ENCODE measurements at regions not wholly inside any gene's neighbourhood (a gene's known extent, or its start where the extent isn't known, plus 50 kb on each side); places are given as distances from the start of the nearest gene placed in this dataset.
"Not testable (repeated sequence)": the region's sequence is repeated elsewhere in the genome, so short reads cannot be mapped to it uniquely, and the experiment has no call there.

DNA sequence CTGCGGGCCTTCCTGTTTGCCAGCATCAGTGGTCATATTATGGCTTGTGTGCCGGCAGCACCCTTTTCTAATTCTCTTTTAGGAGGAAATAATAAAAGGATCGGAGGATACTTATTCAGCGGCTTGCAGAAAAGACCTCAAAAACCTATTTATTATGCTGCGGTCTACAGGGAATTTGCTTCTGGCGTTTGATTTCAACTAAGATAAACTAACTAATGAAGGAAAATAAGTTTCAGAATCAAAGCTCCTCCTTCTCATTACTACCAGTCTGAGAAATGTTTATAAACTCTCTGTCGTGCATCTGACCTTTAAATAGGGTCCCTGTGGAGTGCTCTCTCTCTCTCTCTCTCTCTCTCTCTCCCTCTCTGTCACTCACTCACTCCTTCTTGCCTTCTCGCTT is 335.0 kb upstream of the GLI3 start:
- H3K27me3 ChIP-seq (ENCODE audit: control insufficient read depth in 1 of 2, insufficient read depth in 2 of 2, low read length in 2 of 2) = no peaks in the 10 kb centered on the region
- H3K36me3 ChIP-seq (ENCODE audit: control insufficient read depth in 2 of 2, insufficient read depth in 2 of 2, low read length in 1 of 2) = no peaks in the 10 kb centered on the region
- H3K27ac ChIP-seq (ENCODE audit: low read depth in 2 of 2, low read length in 1 of 2) = no peak overlapping the region
- peaks cover 2 to 3% of the 10 kb centered on the region in 2 donors for H3K4me1 ChIP-seq (ENCODE audit: control insufficient read depth in 2 of 2, insufficient read depth in 2 of 2, low read length in 1 of 2)
- 66 to 69% methylated on average over 8 of the region's 8 CpGs for WGBS, 2 donors
- H3K4me3 ChIP-seq (ENCODE audit: low read depth in 1 of 2, low read length in 2 of 2) = no peak overlapping the region
- H3K9me3 ChIP-seq (ENCODE audit: control insufficient read depth in 2 of 2, insufficient read depth in 1 of 2, low read depth in 1 of 2, low read length in 1 of 2) = no peaks in the 10 kb centered on the region

DNA sequence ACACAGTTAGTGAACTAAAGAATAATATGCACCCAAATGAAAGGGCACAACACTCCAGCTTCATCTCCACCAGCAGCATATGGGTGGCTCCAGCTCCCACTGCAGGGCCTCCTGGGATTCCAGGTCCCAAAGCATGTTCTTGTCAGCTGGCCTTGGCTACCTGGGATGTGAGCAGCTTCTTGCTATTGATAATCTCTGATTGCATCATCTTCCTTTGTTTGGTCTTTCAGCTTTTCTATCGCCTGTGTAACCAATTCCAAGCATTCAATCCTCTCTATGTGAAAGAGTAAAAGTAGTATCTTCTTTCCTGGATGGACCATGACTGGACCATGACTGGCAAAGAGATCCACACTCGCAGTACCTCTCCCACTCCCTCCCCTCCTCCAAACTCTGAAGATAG is 333.9 kb upstream of the GLI3 start:
- Histone ChIP-seq H3K27me3 (ENCODE audit: control insufficient read depth in 1 of 2, insufficient read depth in 2 of 2, low read length in 2 of 2) (no peaks in the 10 kb centered on the region), H3K4me3 (ENCODE audit: low read depth in 1 of 2, low read length in 2 of 2) (no peak overlapping the region), H3K36me3 (ENCODE audit: control insufficient read depth in 2 of 2, insufficient read depth in 2 of 2, low read length in 1 of 2) (no peaks in the 10 kb centered on the region), H3K27ac (ENCODE audit: low read depth in 2 of 2, low read length in 1 of 2) (no peak overlapping the region), H3K9me3 (ENCODE audit: control insufficient read depth in 2 of 2, insufficient read depth in 1 of 2, low read depth in 1 of 2, low read length in 1 of 2) (no peaks in the 10 kb centered on the region), H3K4me1 (ENCODE audit: control insufficient read depth in 2 of 2, insufficient read depth in 2 of 2, low read length in 1 of 2) (peaks cover 2 to 3% of the 10 kb centered on the region in 2 donors)
- 77 to 94% methylated on average over 2 of the region's 2 CpGs for WGBS, 2 donors

DNA sequence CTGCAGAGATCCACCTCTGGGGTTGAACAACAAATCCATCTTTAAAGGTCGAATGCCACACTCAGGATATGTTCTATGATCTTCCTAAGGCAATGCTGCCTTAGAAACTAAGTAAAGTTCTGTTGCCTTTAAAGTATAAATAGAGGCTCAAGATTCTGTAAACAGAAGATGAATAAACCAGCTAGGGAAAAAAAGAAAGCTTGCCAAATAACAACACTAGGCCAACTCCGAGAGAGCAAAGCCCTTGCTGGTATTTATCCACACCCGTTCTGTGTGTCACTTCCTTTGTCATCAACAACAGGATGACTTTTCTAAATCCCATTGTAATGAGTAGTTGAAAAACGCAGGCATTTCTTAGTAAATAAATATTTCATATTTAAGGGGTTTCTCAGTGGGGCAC is 330.0 kb upstream of the GLI3 start:
- no peaks in the 10 kb centered on the region for H3K36me3 ChIP-seq (ENCODE audit: control insufficient read depth in 2 of 2, insufficient read depth in 2 of 2, low read length in 1 of 2)
- no peak overlapping the region for H3K4me3 ChIP-seq (ENCODE audit: low read depth in 1 of 2, low read length in 2 of 2)
- 41% methylated on average over 4 of the region's 4 CpGs for WGBS, 2 donors
- H3K9me3 ChIP-seq (ENCODE audit: control insufficient read depth in 2 of 2, insufficient read depth in 1 of 2, low read depth in 1 of 2, low read length in 1 of 2) = no peaks in the 10 kb centered on the region
- no peaks in the 10 kb centered on the region for H3K27me3 ChIP-seq (ENCODE audit: control insufficient read depth in 1 of 2, insufficient read depth in 2 of 2, low read length in 2 of 2)
- no peak overlapping the region for H3K27ac ChIP-seq (ENCODE audit: low read depth in 2 of 2, low read length in 1 of 2)
- H3K4me1 ChIP-seq (ENCODE audit: control insufficient read depth in 2 of 2, insufficient read depth in 2 of 2, low read length in 1 of 2) = peaks cover 0 to 2% of the 10 kb centered on the region in 2 donors

DNA sequence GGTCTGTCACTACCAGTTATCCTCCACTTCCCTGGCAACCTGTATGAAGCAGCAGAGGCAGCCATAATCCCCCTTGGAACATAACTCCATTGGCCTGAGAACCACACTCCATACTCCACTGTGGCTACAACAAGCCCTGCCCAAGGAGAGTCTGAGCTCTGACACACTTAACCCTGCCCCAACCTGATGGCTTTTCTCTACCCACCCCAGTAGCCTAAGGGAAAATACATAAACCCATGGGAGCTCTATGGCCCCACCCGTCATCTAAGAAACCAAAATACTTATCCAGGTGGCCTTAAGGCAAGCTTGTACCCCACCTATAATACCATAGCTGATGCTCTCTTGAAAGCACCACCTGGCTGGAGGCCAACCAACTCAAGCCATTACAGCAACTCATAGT is 324.8 kb upstream of the GLI3 start:
- 55 to 67% methylated on average over 1 of the region's 1 CpG for WGBS, 2 donors

DNA sequence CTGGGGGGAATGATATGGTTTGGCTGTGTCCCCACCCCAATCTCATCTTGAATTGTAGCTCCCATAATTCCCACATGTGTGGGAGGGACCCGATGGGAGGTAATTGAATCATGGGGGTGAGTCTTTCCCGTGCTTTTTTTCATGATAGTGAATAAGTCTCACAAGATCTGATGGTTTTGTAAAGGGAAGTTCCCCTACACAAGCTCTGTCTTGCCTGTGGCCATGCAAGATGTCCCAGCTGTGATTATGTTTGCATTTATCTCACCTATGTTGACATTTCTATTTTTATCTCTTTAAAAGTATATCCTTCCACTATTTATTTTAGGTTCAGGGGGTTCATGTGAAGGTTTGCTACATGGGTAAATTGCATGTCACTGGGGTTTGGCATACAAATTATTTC is 323.9 kb upstream of the GLI3 start:
- no peaks in the 10 kb centered on the region for H3K4me1 ChIP-seq (ENCODE audit: control insufficient read depth in 2 of 2, insufficient read depth in 2 of 2, low read length in 1 of 2)
- no peaks in the 10 kb centered on the region for H3K9me3 ChIP-seq (ENCODE audit: control insufficient read depth in 2 of 2, insufficient read depth in 1 of 2, low read depth in 1 of 2, low read length in 1 of 2)
- no peaks in the 10 kb centered on the region for H3K36me3 ChIP-seq (ENCODE audit: control insufficient read depth in 2 of 2, insufficient read depth in 2 of 2, low read length in 1 of 2)
- H3K27me3 ChIP-seq (ENCODE audit: control insufficient read depth in 1 of 2, insufficient read depth in 2 of 2, low read length in 2 of 2) = no peaks in the 10 kb centered on the region
- H3K27ac ChIP-seq (ENCODE audit: low read depth in 2 of 2, low read length in 1 of 2) = no peak overlapping the region
- H3K4me3 ChIP-seq (ENCODE audit: low read depth in 1 of 2, low read length in 2 of 2) = no peak overlapping the region
- WGBS, 2 donors = 53 to 75% methylated on average over 2 of the region's 2 CpGs

More for the DNA sequence above, 324.8 kb upstream of the GLI3 start:
- Histone ChIP-seq H3K4me3 (ENCODE audit: low read depth in 1 of 2, low read length in 2 of 2) (no peak overlapping the region), H3K27ac (ENCODE audit: low read depth in 2 of 2, low read length in 1 of 2) (no peak overlapping the region), H3K4me1 (ENCODE audit: control insufficient read depth in 2 of 2, insufficient read depth in 2 of 2, low read length in 1 of 2) (no peaks in the 10 kb centered on the region), H3K36me3 (ENCODE audit: control insufficient read depth in 2 of 2, insufficient read depth in 2 of 2, low read length in 1 of 2) (no peaks in the 10 kb centered on the region), H3K9me3 (ENCODE audit: control insufficient read depth in 2 of 2, insufficient read depth in 1 of 2, low read depth in 1 of 2, low read length in 1 of 2) (no peaks in the 10 kb centered on the region), H3K27me3 (ENCODE audit: control insufficient read depth in 1 of 2, insufficient read depth in 2 of 2, low read length in 2 of 2) (no peaks in the 10 kb centered on the region)

DNA sequence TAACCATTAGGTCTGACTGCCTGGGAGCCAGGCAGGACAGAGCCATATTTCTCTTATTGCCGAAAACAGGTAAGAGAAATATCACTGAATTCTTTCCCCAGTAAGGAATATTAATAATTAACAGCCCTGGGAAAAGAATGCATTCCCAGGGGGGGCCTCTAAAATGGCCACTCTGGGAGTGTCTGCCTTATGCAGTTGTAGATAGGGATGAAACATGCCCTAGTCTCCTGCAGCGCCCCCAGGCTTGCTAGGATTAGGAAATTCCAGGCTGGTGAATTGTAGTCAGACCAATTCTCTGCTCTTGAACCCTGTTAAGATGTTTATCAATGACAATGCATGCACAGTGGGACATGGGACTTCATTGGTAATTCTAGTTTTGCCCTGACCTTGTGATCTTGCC is 317.9 kb upstream of the GLI3 start:
- not testable (repeated sequence) for H3K4me3 ChIP-seq (ENCODE audit: low read depth in 1 of 2, low read length in 2 of 2); H3K27me3 ChIP-seq (ENCODE audit: control insufficient read depth in 1 of 2, insufficient read depth in 2 of 2, low read length in 2 of 2); H3K27ac ChIP-seq (ENCODE audit: low read depth in 2 of 2, low read length in 1 of 2); H3K9me3 ChIP-seq (ENCODE audit: control insufficient read depth in 2 of 2, insufficient read depth in 1 of 2, low read depth in 1 of 2, low read length in 1 of 2); H3K4me1 ChIP-seq (ENCODE audit: control insufficient read depth in 2 of 2, insufficient read depth in 2 of 2, low read length in 1 of 2); H3K36me3 ChIP-seq (ENCODE audit: control insufficient read depth in 2 of 2, insufficient read depth in 2 of 2, low read length in 1 of 2)
- WGBS, 2 donors = 92% methylated on average over 2 of the region's 2 CpGs

DNA sequence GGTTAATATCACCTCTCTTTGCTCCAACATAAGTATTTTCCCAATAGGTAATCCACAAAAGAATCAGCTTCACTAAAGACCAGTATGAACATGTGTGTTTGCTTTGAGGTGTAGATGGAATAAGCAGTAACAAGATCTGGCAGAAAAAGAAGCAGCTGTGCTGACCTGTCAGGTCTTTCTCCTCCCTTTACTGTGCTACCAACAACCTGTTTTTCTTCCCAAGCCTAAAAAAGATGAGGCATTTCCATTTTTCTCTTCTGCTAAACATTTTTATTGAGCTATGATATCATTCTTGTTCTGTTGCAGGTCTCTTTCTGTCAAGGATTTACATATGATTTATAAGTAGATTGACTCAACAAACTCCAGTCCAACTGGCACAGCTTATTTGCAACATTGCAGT is 315.2 kb upstream of the GLI3 start:
- Histone ChIP-seq H3K9me3 (ENCODE audit: control insufficient read depth in 2 of 2, insufficient read depth in 1 of 2, low read depth in 1 of 2, low read length in 1 of 2) (no peaks in the 10 kb centered on the region), H3K27ac (ENCODE audit: low read depth in 2 of 2, low read length in 1 of 2) (peak overlapping the region in 1 of 2 donors; percentile 14)

DNA sequence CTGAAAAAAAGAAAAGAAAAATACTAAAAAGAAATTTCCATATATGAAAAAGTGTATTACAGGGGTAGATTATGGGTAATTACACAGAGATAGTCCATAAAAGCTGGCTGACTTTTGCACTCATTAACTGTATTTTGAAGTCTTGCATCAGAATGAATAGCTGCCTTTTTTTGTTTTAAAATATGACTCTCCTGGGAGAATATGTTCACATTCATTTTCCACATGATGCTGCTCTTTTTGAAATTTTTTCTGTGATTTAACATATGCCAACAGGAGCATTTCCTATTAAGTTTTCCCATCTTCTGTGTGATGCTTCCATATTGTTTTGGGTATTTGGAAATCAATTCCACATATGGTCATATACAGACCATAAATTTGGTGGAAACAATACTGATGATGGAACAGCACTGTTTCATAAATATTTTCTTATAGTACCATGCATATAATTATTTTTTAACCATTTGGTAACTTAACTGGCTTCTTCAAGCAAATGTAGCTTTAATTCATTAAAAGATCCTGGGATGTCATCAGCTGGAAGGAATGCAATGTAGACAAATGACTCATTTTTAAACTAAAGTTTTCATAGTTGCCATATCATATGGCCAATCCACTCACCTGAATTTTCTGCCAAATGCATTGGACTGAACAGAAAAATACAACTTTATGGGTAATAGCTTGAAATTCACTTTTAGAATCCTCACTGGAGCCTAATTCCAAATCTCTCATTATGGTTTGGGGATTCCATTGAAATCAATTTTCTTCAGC is 313.9 kb upstream of the GLI3 start:
- H3K4me1 ChIP-seq (ENCODE audit: control insufficient read depth in 2 of 2, insufficient read depth in 2 of 2, low read length in 1 of 2) = peaks cover 0 to 5% of the 10 kb centered on the region in 2 donors
- H3K27me3 ChIP-seq (ENCODE audit: control insufficient read depth in 1 of 2, insufficient read depth in 2 of 2, low read length in 2 of 2) = no peaks in the 10 kb centered on the region
- no peaks in the 10 kb centered on the region for H3K9me3 ChIP-seq (ENCODE audit: control insufficient read depth in 2 of 2, insufficient read depth in 1 of 2, low read depth in 1 of 2, low read length in 1 of 2)
- no peak overlapping the region for H3K4me3 ChIP-seq (ENCODE audit: low read depth in 1 of 2, low read length in 2 of 2)
- H3K27ac ChIP-seq (ENCODE audit: low read depth in 2 of 2, low read length in 1 of 2) = no peak overlapping the region
- no peaks in the 10 kb centered on the region for H3K36me3 ChIP-seq (ENCODE audit: control insufficient read depth in 2 of 2, insufficient read depth in 2 of 2, low read length in 1 of 2)

More for the DNA sequence above, 315.2 kb upstream of the GLI3 start:
- no peak overlapping the region for H3K4me3 ChIP-seq (ENCODE audit: low read depth in 1 of 2, low read length in 2 of 2)
- H3K27me3 ChIP-seq (ENCODE audit: control insufficient read depth in 1 of 2, insufficient read depth in 2 of 2, low read length in 2 of 2) = no peaks in the 10 kb centered on the region
- no peaks in the 10 kb centered on the region for H3K36me3 ChIP-seq (ENCODE audit: control insufficient read depth in 2 of 2, insufficient read depth in 2 of 2, low read length in 1 of 2)
- H3K4me1 ChIP-seq (ENCODE audit: control insufficient read depth in 2 of 2, insufficient read depth in 2 of 2, low read length in 1 of 2) = peaks cover 0 to 5% of the 10 kb centered on the region in 2 donors

DNA sequence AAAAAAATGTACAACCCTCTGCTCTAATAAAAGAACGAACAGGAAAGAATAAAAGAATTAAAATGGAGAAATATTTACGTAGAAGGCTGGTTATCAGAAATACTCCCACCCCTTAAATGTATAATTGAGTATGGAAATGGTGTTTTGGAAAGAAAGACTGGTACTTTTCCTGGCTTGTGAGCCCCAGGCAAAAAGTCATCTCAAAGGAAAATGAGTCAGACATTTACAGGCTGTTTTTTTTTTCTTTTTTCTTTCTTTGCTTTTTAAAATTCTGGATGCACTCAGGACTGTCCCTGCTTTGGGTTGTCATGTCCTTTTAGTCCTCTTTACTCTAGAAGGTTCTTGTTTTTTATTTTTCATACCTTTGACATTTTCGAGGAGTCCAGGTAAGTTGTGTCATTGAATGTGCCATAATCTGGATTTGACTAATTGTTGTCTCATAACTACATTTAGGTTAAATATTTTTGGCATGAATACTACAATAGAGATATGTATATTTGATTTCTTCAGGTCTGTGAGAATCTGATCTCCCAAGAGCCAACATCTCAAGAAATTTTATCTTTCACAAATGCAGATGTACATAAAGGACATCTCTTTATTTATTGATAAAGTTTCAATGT is 313.0 kb upstream of the GLI3 start:
- WGBS, 2 donors = 34 to 44% methylated on average over 3 of the region's 3 CpGs
- no peaks in the 10 kb centered on the region for H3K9me3 ChIP-seq (ENCODE audit: control insufficient read depth in 2 of 2, insufficient read depth in 1 of 2, low read depth in 1 of 2, low read length in 1 of 2)
- no peaks in the 10 kb centered on the region for H3K36me3 ChIP-seq (ENCODE audit: control insufficient read depth in 2 of 2, insufficient read depth in 2 of 2, low read length in 1 of 2)
- H3K4me3 ChIP-seq (ENCODE audit: low read depth in 1 of 2, low read length in 2 of 2) = no peak overlapping the region
- H3K27me3 ChIP-seq (ENCODE audit: control insufficient read depth in 1 of 2, insufficient read depth in 2 of 2, low read length in 2 of 2) = no peaks in the 10 kb centered on the region
- H3K27ac ChIP-seq (ENCODE audit: low read depth in 2 of 2, low read length in 1 of 2) = no peak overlapping the region
- peaks cover 0 to 5% of the 10 kb centered on the region in 2 donors for H3K4me1 ChIP-seq (ENCODE audit: control insufficient read depth in 2 of 2, insufficient read depth in 2 of 2, low read length in 1 of 2)

Data from esophagus (tissue), 2 donors.